HFF-Myc (cell line): ENCODE measurements at regions not wholly inside any gene's neighbourhood (a gene's known extent, or its start where the extent isn't known, plus 50 kb on each side); places are given as distances from the start of the nearest gene placed in this dataset.
"Not testable (repeated sequence)": the region's sequence is repeated elsewhere in the genome, so short reads cannot be mapped to it uniquely, and the experiment has no call there.

ENCODE experiments used
- DNase-seq: peaks from one replicate; pipeline ENCODE4 v3.0.0-alpha.2; 2011; ENCODE audit warnings: low read depth; ENCODE audit errors: extremely low read depth
- H3K4me3 ChIP-seq: replicated peaks from 2 replicates; pipeline ENCODE4 v1.5.1; 2011; ENCODE audit warnings: low read depth, mild to moderate bottlenecking, control low read depth, low read length
- TF ChIP-seq, protein P1 (sequence below): IDR thresholded peaks from 2 replicates; pipeline ENCODE4 v1.5.1; 2012; ENCODE audit warnings: mild to moderate bottlenecking, low read depth, low read length, control low read depth; ENCODE audit errors: missing control alignments

DNA sequence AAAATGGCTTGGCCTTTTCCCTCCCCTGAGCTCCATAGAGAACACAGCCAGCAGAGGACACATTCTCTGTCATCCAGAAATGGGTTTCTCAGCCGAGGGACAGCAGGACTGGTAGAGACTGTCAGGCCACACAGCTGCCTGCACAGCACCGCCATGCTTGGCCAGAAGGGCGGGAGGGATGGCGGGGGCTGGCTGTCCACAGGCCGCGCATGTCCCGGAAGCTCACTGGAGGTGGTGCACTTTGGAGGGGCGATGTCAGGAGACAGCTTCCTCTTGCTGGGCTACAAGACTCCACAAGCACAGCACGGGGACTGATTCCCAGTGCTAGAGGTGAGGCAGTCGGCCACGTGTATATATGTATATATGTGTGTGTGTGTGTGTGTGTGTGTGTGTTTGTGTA, 125.3 kb downstream of the GOLGA6L4 start:
- H3K4me3 ChIP-seq, DNase-seq: not testable (repeated sequence)

DNA sequence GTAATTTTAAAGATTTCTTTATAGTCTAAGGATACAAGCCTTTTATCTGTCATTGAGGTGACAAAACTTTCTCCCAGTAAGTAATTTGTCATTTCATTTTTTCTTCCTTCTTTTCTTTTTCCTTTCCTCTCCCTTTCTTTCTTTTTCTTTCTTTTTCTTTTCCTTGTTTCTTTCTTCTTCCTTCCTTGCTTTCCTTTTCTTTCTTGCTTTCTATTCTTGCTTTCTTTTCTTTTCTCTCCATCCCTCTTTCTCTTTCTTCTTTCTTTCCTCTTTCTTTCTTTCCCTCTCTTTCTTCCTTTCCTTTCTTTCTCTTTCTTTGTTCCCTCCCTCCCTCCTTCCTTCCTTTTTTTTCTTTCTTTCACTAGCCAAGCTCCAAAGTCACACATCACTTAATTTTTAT, 148.8 kb downstream of the GOLGA6L4 start:
- H3K4me3 ChIP-seq, DNase-seq: not testable (repeated sequence)

DNA sequence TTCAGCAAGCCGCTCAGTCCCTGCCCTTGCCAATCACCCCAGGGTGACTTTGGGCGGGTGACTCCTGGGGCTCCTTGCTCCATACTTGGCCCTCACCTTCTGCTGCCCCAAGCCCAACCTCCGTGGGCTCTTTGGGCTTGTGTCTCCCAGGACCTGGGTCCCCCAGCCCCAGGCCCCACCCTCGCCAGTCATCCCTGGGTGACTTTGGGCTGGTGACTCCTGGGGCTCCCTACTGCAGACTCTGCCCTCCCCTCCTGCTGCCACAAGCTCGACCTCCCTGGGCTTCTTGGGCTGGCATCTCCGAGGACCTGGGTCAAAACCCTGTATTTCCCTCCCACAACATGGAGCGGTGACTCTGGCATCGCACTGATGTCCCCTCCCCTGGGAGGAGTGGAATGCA, 151.5 kb downstream of the GOLGA6L4 start:
- DNase-seq = no peak
- no peak overlapping the region for H3K4me3 ChIP-seq
- TF ChIP-seq, protein P1, sequence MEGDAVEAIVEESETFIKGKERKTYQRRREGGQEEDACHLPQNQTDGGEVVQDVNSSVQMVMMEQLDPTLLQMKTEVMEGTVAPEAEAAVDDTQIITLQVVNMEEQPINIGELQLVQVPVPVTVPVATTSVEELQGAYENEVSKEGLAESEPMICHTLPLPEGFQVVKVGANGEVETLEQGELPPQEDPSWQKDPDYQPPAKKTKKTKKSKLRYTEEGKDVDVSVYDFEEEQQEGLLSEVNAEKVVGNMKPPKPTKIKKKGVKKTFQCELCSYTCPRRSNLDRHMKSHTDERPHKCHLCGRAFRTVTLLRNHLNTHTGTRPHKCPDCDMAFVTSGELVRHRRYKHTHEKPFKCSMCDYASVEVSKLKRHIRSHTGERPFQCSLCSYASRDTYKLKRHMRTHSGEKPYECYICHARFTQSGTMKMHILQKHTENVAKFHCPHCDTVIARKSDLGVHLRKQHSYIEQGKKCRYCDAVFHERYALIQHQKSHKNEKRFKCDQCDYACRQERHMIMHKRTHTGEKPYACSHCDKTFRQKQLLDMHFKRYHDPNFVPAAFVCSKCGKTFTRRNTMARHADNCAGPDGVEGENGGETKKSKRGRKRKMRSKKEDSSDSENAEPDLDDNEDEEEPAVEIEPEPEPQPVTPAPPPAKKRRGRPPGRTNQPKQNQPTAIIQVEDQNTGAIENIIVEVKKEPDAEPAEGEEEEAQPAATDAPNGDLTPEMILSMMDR = no peak

DNA sequence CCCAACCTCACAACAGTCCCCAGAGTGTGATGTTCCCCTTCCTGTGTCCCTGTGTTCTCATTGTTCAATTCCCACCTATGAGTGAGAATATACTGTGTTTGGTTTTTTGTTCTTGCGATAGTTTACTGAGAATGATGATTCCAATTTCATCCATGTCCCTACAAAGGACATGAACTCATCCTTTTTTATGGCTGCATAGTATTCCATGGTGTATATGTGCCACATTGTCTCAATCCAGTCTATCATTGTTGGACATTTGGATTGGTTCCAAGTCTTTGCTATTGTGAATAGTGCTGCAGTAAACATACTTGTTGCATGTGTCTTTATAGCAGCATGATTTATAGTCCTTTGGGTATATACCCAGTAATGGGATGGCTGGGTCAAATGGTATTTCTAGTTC, 152.6 kb downstream of the GOLGA6L4 start:
- not testable (repeated sequence) for DNase-seq

DNA sequence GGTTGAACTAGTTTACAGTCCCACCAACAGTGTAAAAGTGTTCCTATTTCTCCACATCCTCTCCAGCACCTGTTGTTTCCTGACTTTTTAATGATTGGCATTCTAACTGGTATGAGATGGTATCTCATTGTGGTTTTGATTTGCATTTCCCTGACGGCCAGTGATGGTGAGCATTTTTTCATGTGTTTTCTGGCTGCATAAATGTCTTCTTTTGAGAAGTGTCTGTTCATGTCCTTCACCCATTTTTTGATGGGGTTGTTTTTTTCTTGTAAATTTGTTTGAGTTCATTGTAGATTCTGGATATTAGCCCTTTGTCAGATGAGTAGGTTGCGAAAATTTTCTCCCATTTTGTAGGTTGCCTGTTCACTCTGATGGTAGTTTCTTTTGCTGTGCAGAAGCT, 153.1 kb downstream of the GOLGA6L4 start:
- H3K4me3 ChIP-seq, DNase-seq: not testable (repeated sequence)

More for the DNA sequence above, 152.6 kb downstream of the GOLGA6L4 start:
- H3K4me3 ChIP-seq = not testable (repeated sequence)

DNA sequence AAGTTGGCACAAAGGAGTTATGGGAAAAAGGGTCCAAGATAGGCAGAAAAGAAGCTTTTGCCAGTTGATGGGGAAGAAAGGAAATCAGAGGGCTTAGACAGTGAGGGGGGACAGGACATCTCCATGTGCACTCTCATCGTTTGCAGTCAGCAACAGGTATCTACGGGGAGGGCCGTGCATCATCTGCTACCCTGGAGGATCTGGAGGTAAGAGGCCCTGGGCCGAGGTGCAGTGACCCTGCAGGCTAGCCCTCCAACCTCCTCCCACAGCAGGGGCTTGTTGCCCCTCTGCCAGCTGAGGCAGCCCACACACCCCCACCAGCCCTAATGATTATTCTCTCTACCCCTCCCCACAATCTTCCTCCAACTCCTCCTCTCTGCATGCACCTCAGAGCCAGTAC, 154.8 kb downstream of the GOLGA6L4 start:
- DNase-seq, H3K4me3 ChIP-seq: not testable (repeated sequence)

DNA sequence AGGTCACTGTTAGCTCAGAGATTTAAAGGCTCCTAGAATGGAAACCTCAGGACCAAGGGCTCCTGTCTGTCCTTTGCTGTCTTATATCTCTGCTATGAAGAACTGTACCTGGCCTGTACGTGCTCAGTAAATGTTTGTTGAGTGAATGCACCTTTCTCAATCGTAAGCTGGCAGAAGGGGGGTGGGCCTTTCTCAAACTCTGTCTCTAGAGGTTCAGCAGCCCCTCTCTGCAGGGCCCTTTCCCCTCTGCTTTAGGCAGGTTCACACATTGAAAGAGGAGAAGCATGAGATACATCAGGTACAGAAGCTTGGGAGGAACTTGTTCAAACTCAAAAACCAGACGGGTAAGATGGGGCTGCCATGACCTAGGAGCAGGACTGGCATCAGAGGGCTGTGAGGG, 155.6 kb downstream of the GOLGA6L4 start:
- TF ChIP-seq, protein P1 = no peak
- H3K4me3 ChIP-seq = no peak overlapping the region
- no peak for DNase-seq

DNA sequence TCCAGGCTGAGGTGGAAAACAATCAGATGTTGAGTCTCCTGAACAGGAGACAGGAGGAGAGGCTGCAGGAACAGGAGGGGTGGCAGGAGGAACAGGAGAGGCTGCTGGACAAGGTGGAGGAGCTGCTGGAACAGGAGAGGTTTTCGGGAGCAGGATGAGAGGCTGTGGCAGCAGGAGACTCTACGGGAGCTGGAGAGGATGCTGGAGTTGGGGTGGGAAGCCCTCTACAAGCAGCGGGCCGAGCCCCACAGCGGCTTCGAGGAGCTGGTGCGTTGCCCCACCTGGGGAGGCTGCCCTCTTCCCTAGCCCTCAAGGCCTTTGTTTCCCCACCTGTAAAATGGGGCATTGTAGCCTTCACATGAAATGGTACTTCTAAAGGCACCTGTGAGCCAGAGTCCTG, 156.4 kb downstream of the GOLGA6L4 start:
- H3K4me3 ChIP-seq, DNase-seq: not testable (repeated sequence)

DNA sequence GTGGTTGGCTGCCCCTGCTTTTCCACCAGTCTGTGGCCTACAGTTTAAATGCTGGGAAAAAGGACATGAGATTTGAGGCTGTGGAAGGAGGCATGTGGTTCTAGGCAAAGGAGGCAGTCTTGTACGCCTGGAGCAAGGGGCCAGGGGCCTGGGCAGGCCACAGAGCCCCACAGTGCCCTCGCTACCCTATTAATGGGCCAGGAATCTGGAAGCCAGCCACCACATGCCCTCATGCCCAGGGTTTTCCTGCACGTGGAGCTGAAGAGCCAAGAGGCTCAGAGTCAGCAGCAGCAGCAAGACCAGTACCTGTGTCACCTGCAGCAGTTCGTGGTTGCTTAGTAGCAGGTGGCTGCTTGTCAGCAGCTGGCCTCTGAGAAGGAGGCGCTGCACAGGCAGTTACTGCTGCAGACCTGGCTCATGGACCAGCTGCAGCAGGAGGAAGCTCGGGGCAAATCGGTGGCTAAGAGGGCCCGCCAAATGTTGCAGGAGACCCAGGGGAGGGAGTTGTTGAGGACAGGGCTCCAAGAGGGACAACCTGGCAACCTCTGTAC, 157.9 kb downstream of the GOLGA6L4 start:
- DNase-seq = not testable (repeated sequence)

DNA sequence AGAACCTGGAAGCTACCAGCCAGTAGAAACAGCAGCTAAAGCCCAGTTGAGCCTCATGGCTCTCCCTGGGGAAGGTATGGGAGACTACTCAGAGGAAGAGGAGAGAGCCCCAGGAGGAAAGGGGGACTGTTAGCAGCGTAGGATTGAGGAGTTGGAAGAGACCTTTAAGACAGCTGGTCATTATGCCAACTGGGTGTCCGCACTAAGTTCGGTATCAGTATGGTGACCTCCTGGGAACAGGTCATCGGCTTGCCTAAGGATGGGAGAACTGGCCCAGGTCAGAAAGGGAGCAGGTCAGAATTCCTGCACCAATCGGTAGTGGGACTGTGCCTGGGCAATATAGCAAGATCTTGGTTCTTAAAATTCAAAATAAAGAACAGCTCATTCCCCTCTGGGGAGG, 158.4 kb downstream of the GOLGA6L4 start:
- H3K4me3 ChIP-seq, DNase-seq: not testable (repeated sequence)

More for the DNA sequence above, 157.9 kb downstream of the GOLGA6L4 start:
- not testable (repeated sequence) for H3K4me3 ChIP-seq

DNA sequence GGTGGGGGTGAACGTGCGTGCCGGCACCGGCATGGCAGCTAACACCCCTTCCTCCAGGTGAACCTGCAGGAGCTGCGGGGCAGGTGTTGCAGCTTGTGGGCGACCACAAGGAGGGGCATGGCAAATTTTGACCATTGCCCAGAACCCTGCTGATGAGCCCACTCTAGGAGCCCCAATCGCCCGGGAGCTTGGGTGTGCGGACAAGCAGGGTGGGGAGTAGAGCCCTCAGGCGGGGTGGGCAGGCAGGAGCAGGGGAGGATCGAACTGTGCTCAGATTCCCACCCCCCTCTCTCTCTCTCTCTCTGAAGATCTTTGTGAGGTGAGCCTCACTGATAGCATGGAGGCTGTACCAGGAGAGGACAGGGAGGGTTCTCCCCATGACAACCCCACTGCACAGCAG, 159.8 kb downstream of the GOLGA6L4 start:
- DNase-seq, H3K4me3 ChIP-seq: not testable (repeated sequence)

DNA sequence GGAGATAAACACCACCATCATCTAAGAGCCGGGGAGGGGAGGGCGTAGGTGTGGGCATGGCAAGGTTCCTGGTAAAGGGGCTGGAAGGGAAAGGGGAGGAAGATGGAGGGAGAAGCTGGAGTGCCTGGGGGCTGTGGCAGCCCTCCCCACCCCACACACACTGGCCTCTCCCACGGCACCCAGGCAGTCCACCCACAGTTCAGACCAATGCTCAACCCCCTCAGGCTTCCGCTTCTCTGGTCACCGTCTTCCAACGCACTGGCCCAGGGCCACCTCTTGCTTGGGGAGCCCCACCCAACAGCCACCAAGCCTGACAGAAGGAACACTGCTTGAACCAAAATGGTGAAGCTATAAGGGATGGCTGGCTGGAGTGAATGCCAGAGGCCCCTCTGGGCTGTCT, 160.3 kb downstream of the GOLGA6L4 start:
- DNase-seq, H3K4me3 ChIP-seq: not testable (repeated sequence)

DNA sequence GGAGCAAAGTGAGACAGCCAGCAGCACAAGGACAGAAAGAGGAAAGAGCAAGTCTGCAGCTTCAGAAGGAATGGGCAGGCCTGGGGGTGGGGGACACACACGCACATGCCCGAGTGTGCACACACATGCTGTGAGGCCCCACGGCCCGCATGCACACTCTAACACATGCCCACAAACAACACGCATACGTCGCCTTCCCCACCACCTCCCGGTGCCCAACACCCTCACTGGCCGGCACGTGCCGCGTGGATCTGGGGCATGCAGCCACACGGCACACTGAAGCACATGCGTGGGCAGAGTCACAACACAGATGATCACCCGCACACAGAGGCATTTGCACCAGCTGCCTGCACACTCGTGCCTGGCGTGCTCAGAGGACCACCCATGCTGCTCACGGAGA, 161.5 kb downstream of the GOLGA6L4 start:
- DNase-seq, H3K4me3 ChIP-seq: not testable (repeated sequence)

DNA sequence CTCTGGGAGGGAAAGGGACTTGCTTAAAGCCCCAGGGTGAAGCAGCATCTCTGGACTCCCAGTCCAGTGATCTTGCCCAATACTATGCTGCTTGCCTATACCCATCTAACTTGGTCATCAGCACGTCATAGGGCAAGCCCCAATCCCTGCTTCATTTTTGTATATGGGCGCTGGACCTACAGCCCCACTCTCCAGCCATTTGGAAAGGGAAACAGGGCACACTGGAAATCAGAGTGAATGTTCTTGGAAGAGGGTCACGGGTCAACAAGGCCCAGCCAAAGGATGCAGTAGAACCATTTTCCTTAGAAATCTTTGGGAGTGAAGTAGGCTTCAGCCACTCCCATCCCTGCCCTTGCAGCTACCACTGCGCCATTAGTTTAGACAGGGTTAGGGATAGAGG, 162.5 kb downstream of the GOLGA6L4 start:
- H3K4me3 ChIP-seq, DNase-seq: not testable (repeated sequence)
